Trophoblast cell (in vitro differentiated cells and primary cell): ENCODE measurements at regions not wholly inside any gene's neighbourhood (a gene's known extent, or its start where the extent isn't known, plus 50 kb on each side); places are given as distances from the start of the nearest gene placed in this dataset.

Experiments used
- DNase-seq, 2 donors: peaks; one replicate each; pipeline ENCODE4 v3.0.0-alpha.2; 2016
- H2AFZ ChIP-seq: 2 replicates; pipeline ENCODE4 v1.6.1; 2013; ENCODE audit warnings: low read length, moderate library complexity, mild to moderate bottlenecking; ENCODE audit not compliant: insufficient read depth, poor library complexity
- H2AK5ac ChIP-seq: 2 replicates; pipeline ENCODE4 v1.6.1; 2013; ENCODE audit warnings: mild to moderate bottlenecking, low read length
- H2BK120ac ChIP-seq: 2 replicates; pipeline ENCODE4 v1.6.1; 2013; ENCODE audit warnings: low read length, mild to moderate bottlenecking, moderate library complexity; ENCODE audit not compliant: insufficient read depth, poor library complexity
- H2BK12ac ChIP-seq: 2 replicates; pipeline ENCODE4 v1.6.1; 2013; ENCODE audit warnings: mild to moderate bottlenecking, low read length, moderate library complexity
- H2BK5ac ChIP-seq: 2 replicates; pipeline ENCODE4 v1.6.1; 2013; ENCODE audit warnings: low read length, low read depth, moderate library complexity, mild to moderate bottlenecking; ENCODE audit not compliant: poor library complexity
- H3K14ac ChIP-seq: 2 replicates; pipeline ENCODE4 v1.6.1; 2013; ENCODE audit warnings: mild to moderate bottlenecking, low read length
- H3K18ac ChIP-seq: 2 replicates; pipeline ENCODE4 v1.6.1; 2013; ENCODE audit warnings: mild to moderate bottlenecking, low read length
- H3K23ac ChIP-seq: 2 replicates; pipeline ENCODE4 v1.6.1; 2013; ENCODE audit warnings: low read length
- H3K27ac ChIP-seq: 2 replicates; pipeline ENCODE4 v1.5.1; 2013; ENCODE audit warnings: low read depth, mild to moderate bottlenecking, inconsistent platforms, low read length, moderate library complexity
- H3K27me3 ChIP-seq: 2 replicates; pipeline ENCODE4 v1.6.1; 2013; ENCODE audit warnings: inconsistent platforms, mild to moderate bottlenecking, low read length, moderate library complexity; ENCODE audit not compliant: insufficient read depth
- H3K36me3 ChIP-seq, 2 experiments: 1 replicate in 1 of 2; 2 replicates in 1 of 2; pipeline ENCODE4 v1.6.1; 2013; ENCODE audit warnings: low read length in 2 of 2, mild to moderate bottlenecking in 2 of 2, moderate library complexity in 1 of 2; ENCODE audit not compliant: insufficient read depth in 2 of 2, control insufficient read depth in 1 of 2
- H3K4ac ChIP-seq: 2 replicates; pipeline ENCODE4 v1.6.1; 2013; ENCODE audit warnings: low read depth, mild to moderate bottlenecking, low read length, moderate library complexity
- H3K4me1 ChIP-seq, 2 experiments: 1 replicate in 1 of 2; 2 replicates in 1 of 2; pipeline ENCODE4 v1.6.1; 2013; ENCODE audit warnings: low read length in 2 of 2, mild to moderate bottlenecking in 2 of 2, moderate library complexity in 1 of 2; ENCODE audit not compliant: insufficient read depth in 2 of 2, control insufficient read depth in 1 of 2
- H3K4me2 ChIP-seq: 2 replicates; pipeline ENCODE4 v1.6.1; 2013; ENCODE audit warnings: inconsistent platforms, mild to moderate bottlenecking, low read length, moderate library complexity
- H3K4me3 ChIP-seq: 2 replicates; pipeline ENCODE4 v1.5.1; 2013; ENCODE audit warnings: mild to moderate bottlenecking, low read depth, low read length, inconsistent platforms
- H3K79me1 ChIP-seq: one replicate; pipeline ENCODE4 v1.6.1; 2013; ENCODE audit warnings: low read length
- H3K79me2 ChIP-seq: 2 replicates; pipeline ENCODE4 v1.6.1; 2013; ENCODE audit warnings: low read length, mild to moderate bottlenecking; ENCODE audit not compliant: control insufficient read depth, insufficient read depth, poor library complexity
- H3K9ac ChIP-seq: 2 replicates; pipeline ENCODE4 v1.6.1; 2013; ENCODE audit warnings: mild to moderate bottlenecking, low read length
- H3K9me3 ChIP-seq: 2 replicates; pipeline ENCODE4 v1.6.1; 2013; ENCODE audit warnings: low read depth, mild to moderate bottlenecking, control low read depth, inconsistent platforms, low read length; ENCODE audit not compliant: insufficient read depth
- H4K12ac ChIP-seq: 2 replicates; pipeline ENCODE4 v1.6.1; 2013; ENCODE audit warnings: low read depth, mild to moderate bottlenecking, low read length, moderate library complexity
- H4K8ac ChIP-seq: 2 replicates; pipeline ENCODE4 v1.6.1; 2013; ENCODE audit warnings: low read depth, mild to moderate bottlenecking, low read length, moderate library complexity
- H4K91ac ChIP-seq: one replicate; pipeline ENCODE4 v1.6.1; 2013; ENCODE audit warnings: low read depth, mild to moderate bottlenecking, low read length, moderate library complexity
- WGBS: extraction: QIAGEN DNeasy Blood & Tissue Kit; methylation state at CpG from one replicate; pipeline ENCODE4 v1.1.7; 2013; ENCODE audit warnings: missing lambda C conversion rate; ENCODE audit not compliant: insufficient read length, insufficient coverage; ENCODE audit errors: extremely low coverage; 5-methylcytosine and 5-hydroxymethylcytosine counted together

- no peaks in the 10 kb centered on the region for H3K27me3 ChIP-seq
- H3K9me3 ChIP-seq, result no peaks in the 10 kb centered on the region
- H3K4me2 ChIP-seq, result no peak overlapping the region
- H3K14ac ChIP-seq, result no peak overlapping the region
- H2AFZ ChIP-seq, result no peak overlapping the region
- no peaks in the 10 kb centered on the region for H3K79me1 ChIP-seq
- no peak overlapping the region for H3K18ac ChIP-seq
- no CpG with 5 or more reads among the region's 1 CpG for WGBS
- H2BK12ac ChIP-seq, result no peak overlapping the region
- no peak overlapping the region for H2BK120ac ChIP-seq
- no peak overlapping the region for H4K12ac ChIP-seq
- no peaks in the 10 kb centered on the region for H3K79me2 ChIP-seq
- no peak overlapping the region for H3K4ac ChIP-seq
- H3K23ac ChIP-seq, result no peak overlapping the region
- H3K4me3 ChIP-seq, result no peak overlapping the region
- no peak overlapping the region for H3K27ac ChIP-seq
- no peaks in the 10 kb centered on the region for H3K36me3 ChIP-seq
- no peak overlapping the region for H3K9ac ChIP-seq
- DNase-seq, result peak in 1 of 2 donors; percentile 39
- no peak overlapping the region for H2BK5ac ChIP-seq
- no peaks in the 10 kb centered on the region for H3K4me1 ChIP-seq
- H4K8ac ChIP-seq, result no peak overlapping the region
- no peak overlapping the region for H4K91ac ChIP-seq
- H2AK5ac ChIP-seq, result no peak overlapping the region
These were observed 932.3 kb downstream of the FLRT2 start for GRCh38 chr14:86462193-86462753.

- Histone ChIP-seq H2AK5ac (no peak overlapping the region), H3K79me1 (no peaks in the 10 kb centered on the region), H3K9me3 (no peaks in the 10 kb centered on the region), H3K4me2 (no peak overlapping the region), H4K12ac (no peak overlapping the region), H3K18ac (no peak overlapping the region), H3K9ac (no peak overlapping the region), H4K91ac (no peak overlapping the region), H2BK12ac (no peak overlapping the region), H3K14ac (no peak overlapping the region), H3K23ac (no peak overlapping the region), H3K79me2 (no peaks in the 10 kb centered on the region), H3K27me3 (no peaks in the 10 kb centered on the region), H2AFZ (no peak overlapping the region), H3K27ac (no peak overlapping the region), H3K4me3 (no peak overlapping the region), H2BK5ac (no peak overlapping the region), H2BK120ac (no peak overlapping the region), H3K4ac (no peak overlapping the region), H3K36me3 (no peaks in the 10 kb centered on the region), H3K4me1 (no peaks in the 10 kb centered on the region), H4K8ac (no peak overlapping the region)
- DNase-seq, result no peak
- no CpG with 5 or more reads among the region's 2 CpGs for WGBS
These were observed 927.7 kb downstream of the FLRT2 start for GRCh38 chr14:86457481-86458135.

- no peak overlapping the region for H3K4ac ChIP-seq
- no peak overlapping the region for H3K4me3 ChIP-seq
- H3K4me1 ChIP-seq, result no peaks in the 10 kb centered on the region
- H4K8ac ChIP-seq, result no peak overlapping the region
- H3K27me3 ChIP-seq, result no peaks in the 10 kb centered on the region
- WGBS, result no CpG with 5 or more reads among the region's 1 CpG
- no peak overlapping the region for H2BK120ac ChIP-seq
- DNase-seq, result no peak
- H4K91ac ChIP-seq, result no peak overlapping the region
- H3K9ac ChIP-seq, result no peak overlapping the region
- no peaks in the 10 kb centered on the region for H3K36me3 ChIP-seq
- no peak overlapping the region for H2AK5ac ChIP-seq
- no peaks in the 10 kb centered on the region for H3K79me2 ChIP-seq
- H2BK12ac ChIP-seq, result no peak overlapping the region
- no peak overlapping the region for H2AFZ ChIP-seq
- H3K9me3 ChIP-seq, result no peaks in the 10 kb centered on the region
- H3K14ac ChIP-seq, result no peak overlapping the region
- H3K79me1 ChIP-seq, result no peaks in the 10 kb centered on the region
- H3K23ac ChIP-seq, result no peak overlapping the region
- H2BK5ac ChIP-seq, result no peak overlapping the region
- no peak overlapping the region for H3K27ac ChIP-seq
- no peak overlapping the region for H3K18ac ChIP-seq
- no peak overlapping the region for H3K4me2 ChIP-seq
- H4K12ac ChIP-seq, result no peak overlapping the region
These were observed 920.1 kb downstream of the FLRT2 start for GRCh38 chr14:86450085-86450484.

GRCh38 chr14:86442135-86442534 is 912.2 kb downstream of the FLRT2 start:
- Histone ChIP-seq H2BK12ac (no peak overlapping the region), H2AFZ (no peak overlapping the region), H3K4me3 (no peak overlapping the region), H4K91ac (no peak overlapping the region), H3K23ac (no peak overlapping the region), H2BK120ac (no peak overlapping the region), H2AK5ac (no peak overlapping the region), H3K9ac (no peak overlapping the region), H4K8ac (no peak overlapping the region), H3K4ac (no peak overlapping the region), H4K12ac (no peak overlapping the region), H3K27me3 (no peaks in the 10 kb centered on the region), H3K36me3 (no peaks in the 10 kb centered on the region), H3K18ac (no peak overlapping the region), H3K9me3 (no peaks in the 10 kb centered on the region), H3K4me1 (no peaks in the 10 kb centered on the region), H3K79me2 (no peaks in the 10 kb centered on the region), H3K14ac (no peak overlapping the region), H3K79me1 (no peaks in the 10 kb centered on the region), H3K27ac (no peak overlapping the region), H3K4me2 (no peak overlapping the region), H2BK5ac (no peak overlapping the region)
- no CpG with 5 or more reads among the region's 8 CpGs for WGBS
- peak in 1 of 2 donors; percentile 9 for DNase-seq
